Stomach (tissue), 4 donors: ENCODE measurements at regions not wholly inside any gene's neighbourhood (a gene's known extent, or its start where the extent isn't known, plus 50 kb on each side); places are given as distances from the start of the nearest gene placed in this dataset.

ENCODE experiments used
- CTCF ChIP-seq, 7 experiments: fragments of 450-650 bp in 4 of 7; fragments of 200-600 bp in 3 of 7; sonication (generic) in 3 of 7; IDR thresholded peaks; one replicate each; pipeline ENCODE4 v1.5.1; 2016 to 2019; ENCODE audit warnings: antibody characterized with exemption in 7 of 7, control low read depth in 2 of 7, mild to moderate bottlenecking in 1 of 7
- POLR2A ChIP-seq, 4 donors: fragments of 450-650 bp; IDR thresholded peaks; one replicate each; pipeline ENCODE4 v1.6.1; 2016; ENCODE audit warnings: antibody characterized with exemption in 4 of 4, control low read depth in 2 of 4, mild to moderate bottlenecking in 1 of 4, moderate library complexity in 1 of 4

- TF ChIP-seq CTCF (IDR thresholded peaks at IDR 0.05) = no peak
- TF ChIP-seq POLR2A (IDR thresholded peaks at IDR 0.05) = no peak
Measured at GRCh38 chr10:113282564-113282963, 270.3 kb upstream of the HABP2 start.
